WTC11 (cell line): ENCODE measurements at regions not wholly inside any gene's neighbourhood (a gene's known extent, or its start where the extent isn't known, plus 50 kb on each side); places are given as distances from the start of the nearest gene placed in this dataset.

ENCODE experiments used
- JUN ChIP-seq: sonication (generic); formaldehyde crosslinking; IDR thresholded peaks from 2 replicates; pipeline ENCODE4 v1.8.0; 2023; ENCODE audit warnings: mild to moderate bottlenecking, missing genetic modification reagents
- TEAD4 ChIP-seq: sonication (generic); formaldehyde crosslinking; IDR thresholded peaks from 2 replicates; pipeline ENCODE4 v1.8.0; 2022; ENCODE audit warnings: mild to moderate bottlenecking, missing genetic modification reagents
- TF ChIP-seq, protein P1 (sequence below): sonication (generic); formaldehyde crosslinking; IDR thresholded peaks from 2 replicates; pipeline ENCODE4 v1.8.0; 2022; ENCODE audit warnings: mild to moderate bottlenecking, missing genetic modification reagents

DNA sequence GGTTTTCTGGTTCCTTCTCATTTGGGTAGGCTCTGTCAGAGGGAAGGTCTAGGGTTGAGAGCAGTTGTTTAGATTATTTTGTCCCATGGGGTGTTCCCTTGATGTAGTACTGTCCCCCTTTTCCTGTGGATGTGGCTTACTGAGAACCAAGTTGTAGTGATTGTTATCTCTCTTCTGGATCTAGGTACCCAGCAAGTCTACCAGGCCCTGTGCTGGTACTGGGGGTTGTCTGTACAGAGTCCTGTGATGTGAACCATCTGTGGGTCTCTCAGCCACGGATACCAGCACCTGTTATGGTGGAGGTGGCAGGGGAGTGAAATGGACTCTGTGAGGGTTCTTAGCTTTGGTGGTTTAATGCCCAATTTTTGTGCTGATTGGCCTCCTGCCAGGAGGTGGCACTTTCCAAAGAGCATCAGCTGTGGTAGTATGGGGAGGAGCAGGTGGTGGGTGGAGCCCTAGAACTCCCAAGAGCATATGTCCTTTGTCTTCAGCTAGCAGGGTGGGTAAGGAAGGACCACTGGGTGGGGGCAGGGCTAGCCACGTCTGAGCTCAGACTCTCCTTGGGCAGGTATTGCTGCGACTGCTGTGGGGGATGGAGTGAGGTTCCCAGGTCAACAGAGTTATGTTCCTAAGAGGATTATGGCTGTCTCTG, 179.3 kb upstream of the BTG1 start:
- TF ChIP-seq, protein P1, sequence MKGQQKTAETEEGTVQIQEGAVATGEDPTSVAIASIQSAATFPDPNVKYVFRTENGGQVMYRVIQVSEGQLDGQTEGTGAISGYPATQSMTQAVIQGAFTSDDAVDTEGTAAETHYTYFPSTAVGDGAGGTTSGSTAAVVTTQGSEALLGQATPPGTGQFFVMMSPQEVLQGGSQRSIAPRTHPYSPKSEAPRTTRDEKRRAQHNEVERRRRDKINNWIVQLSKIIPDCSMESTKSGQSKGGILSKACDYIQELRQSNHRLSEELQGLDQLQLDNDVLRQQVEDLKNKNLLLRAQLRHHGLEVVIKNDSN (CRISPR knock-in tag), result no peak
- TF ChIP-seq TEAD4 (CRISPR knock-in tag), result no peak
- TF ChIP-seq JUN (CRISPR knock-in tag), result no peak
